IMR-90 (cell line): ENCODE measurements at regions not wholly inside any gene's neighbourhood (a gene's known extent, or its start where the extent isn't known, plus 50 kb on each side); places are given as distances from the start of the nearest gene placed in this dataset.

Experiments
- ATAC-seq: fragments of 200-7000 bp; cut with Tn5 transposase; 2 replicates; pipeline ENCODE4 v1.9.1; 2020; ENCODE audit warnings: low read depth, mild to moderate bottlenecking, moderate library complexity
- BruUV-seq: library from RNA; stranded (reverse); fragments of 400-500 nt; replicated peaks from 2 replicates; lab custom pipeline; 2021; lab: Mats Ljungman, UMichigan
- CTCF ChIA-PET: fragments of 300-600 bp; formaldehyde crosslinking; extraction: SDS; loops from one replicate; lab custom pipeline; 2021; ENCODE audit warnings: antibody characterized with exemption; lab: Yijun Ruan, JAX
- POLR2A ChIA-PET: fragments of 300-600 bp; sonication (Branson Sonifier 250); formaldehyde crosslinking; loops from one replicate; lab custom pipeline; 2022; ENCODE audit warnings: antibody characterized with exemption; ENCODE audit not compliant: unreplicated experiment; lab: Charles Lee
- DNase-seq: peaks from one replicate; pipeline ENCODE4 v3.0.0; 2013
- H2AFZ ChIP-seq: replicated peaks from 2 replicates; pipeline ENCODE3; 2013; ENCODE audit warnings: low read length, mild to moderate bottlenecking; ENCODE audit not compliant: poor library complexity
- H2AK5ac ChIP-seq: 2 replicates; pipeline ENCODE4 v1.6.1; 2013; ENCODE audit warnings: low read depth, low read length, inconsistent platforms
- H2AK9ac ChIP-seq: replicated peaks from 2 replicates; pipeline ENCODE3; 2013; ENCODE audit warnings: mild to moderate bottlenecking, low read depth, low read length, moderate library complexity; ENCODE audit not compliant: poor library complexity
- H2BK120ac ChIP-seq: 2 replicates; pipeline ENCODE4 v1.6.1; 2013; ENCODE audit warnings: low read depth, low read length, inconsistent platforms
- H2BK15ac ChIP-seq: 3 replicates; pipeline ENCODE4 v1.6.1; 2013; ENCODE audit warnings: low read depth, low read length, inconsistent platforms
- H2BK20ac ChIP-seq: 2 replicates; pipeline ENCODE4 v1.6.1; 2013; ENCODE audit warnings: low read depth, mild to moderate bottlenecking, inconsistent platforms, low read length, moderate library complexity
- H2BK5ac ChIP-seq: 2 replicates; pipeline ENCODE4 v1.6.1; 2013; ENCODE audit warnings: mild to moderate bottlenecking, low read depth, low read length, inconsistent platforms; ENCODE audit not compliant: poor library complexity, severe bottlenecking
- H3K14ac ChIP-seq: replicated peaks from 2 replicates; pipeline ENCODE4 v1.6.1; 2013; ENCODE audit warnings: low read depth, low read length, inconsistent platforms
- H3K18ac ChIP-seq: 2 replicates; pipeline ENCODE4 v1.6.1; 2013; ENCODE audit warnings: low read depth, low read length, control low read depth
- H3K23ac ChIP-seq: 2 replicates; pipeline ENCODE4 v1.6.1; 2013; ENCODE audit warnings: low read depth, low read length, inconsistent platforms
- H3K27ac ChIP-seq: 2 replicates; pipeline ENCODE4 v1.5.1; 2013; ENCODE audit warnings: mild to moderate bottlenecking, control low read depth, low read length; ENCODE audit not compliant: insufficient read depth
- H3K27me3 ChIP-seq: 2 replicates; pipeline ENCODE4 v1.6.1; 2013; ENCODE audit warnings: low read length; ENCODE audit not compliant: control insufficient read depth, insufficient read depth
- H3K36me3 ChIP-seq: 2 replicates; pipeline ENCODE4 v1.6.1; 2013; ENCODE audit warnings: low read length, mixed read lengths; ENCODE audit not compliant: control insufficient read depth, insufficient read depth
- H3K4ac ChIP-seq: 2 replicates; pipeline ENCODE4 v1.6.1; 2013; ENCODE audit warnings: low read depth, low read length, inconsistent platforms
- H3K4me1 ChIP-seq: 2 replicates; pipeline ENCODE4 v1.6.1; 2013; ENCODE audit warnings: low read length, mixed read lengths; ENCODE audit not compliant: control insufficient read depth, insufficient read depth
- H3K4me2 ChIP-seq: 2 replicates; pipeline ENCODE4 v1.6.1; 2013; ENCODE audit warnings: low read depth, mild to moderate bottlenecking, control low read depth, low read length, moderate library complexity
- H3K4me3 ChIP-seq: 2 replicates; pipeline ENCODE4 v1.5.1; 2013; ENCODE audit warnings: low read depth, mild to moderate bottlenecking, control low read depth, low read length, moderate library complexity; ENCODE audit not compliant: insufficient read depth
- H3K56ac ChIP-seq: 2 replicates; pipeline ENCODE4 v1.6.1; 2013; ENCODE audit warnings: low read length, inconsistent platforms; ENCODE audit not compliant: insufficient read depth; ENCODE audit errors: extremely low read depth
- H3K79me1 ChIP-seq, 2 experiments: 2 replicates each; pipeline ENCODE4 v1.6.1; 2013; ENCODE audit warnings: low read length in 2 of 2, inconsistent platforms in 1 of 2, low read depth in 1 of 2
- H3K9ac ChIP-seq: 2 replicates; pipeline ENCODE4 v1.6.1; 2013; ENCODE audit warnings: low read depth, low read length, control low read depth
- H3K9me1 ChIP-seq: 2 replicates; pipeline ENCODE4 v1.6.1; 2013; ENCODE audit warnings: low read length, inconsistent platforms; ENCODE audit not compliant: insufficient read depth
- H3K9me3 ChIP-seq: 2 replicates; pipeline ENCODE4 v1.6.1; 2013; ENCODE audit warnings: low read length; ENCODE audit not compliant: control insufficient read depth, insufficient read depth
- H4K20me1 ChIP-seq: 2 replicates; pipeline ENCODE4 v1.6.1; 2013; ENCODE audit warnings: low read length, inconsistent platforms; ENCODE audit not compliant: insufficient read depth
- H4K5ac ChIP-seq: 2 replicates; pipeline ENCODE4 v1.6.1; 2013; ENCODE audit warnings: mild to moderate bottlenecking, low read depth, low read length, control low read depth
- H4K8ac ChIP-seq, 2 experiments: 2 replicates each; pipeline ENCODE4 v1.6.1; 2013; ENCODE audit warnings: low read depth in 2 of 2, low read length in 2 of 2, control low read depth in 1 of 2, inconsistent platforms in 1 of 2
- H4K91ac ChIP-seq: 2 replicates; pipeline ENCODE4 v1.6.1; 2013; ENCODE audit warnings: low read depth, low read length, inconsistent platforms; ENCODE audit not compliant: insufficient read depth
- CEBPB ChIP-seq: IDR thresholded peaks from 2 replicates; pipeline ENCODE4 v1.6.1; 2012; ENCODE audit warnings: low read depth, low read length, improper control_type of control experiment
- MAZ ChIP-seq: IDR thresholded peaks from 2 replicates; pipeline ENCODE4 v1.6.1; 2012; ENCODE audit warnings: low read depth, mild to moderate bottlenecking, low read length, improper control_type of control experiment, moderate library complexity, borderline replicate concordance
- NFE2L2 ChIP-seq: fragments of 150-350 bp; IDR thresholded peaks from 2 replicates; pipeline ENCODE4 v1.6.1; 2016; ENCODE audit warnings: low read depth, mild to moderate bottlenecking, low read length
- dilution Hi-C: fragments of 300-500 bp; cut with HindIII; formaldehyde crosslinking; loops from one replicate; pipeline ENCODE4 v1.14.3; 2018; ENCODE audit warnings: low sequenced_read_pairs; ENCODE audit not compliant: unreplicated experiment
- in situ Hi-C: fragments of 300-500 bp; cut with MboI; formaldehyde crosslinking; loops from 3 replicates; pipeline ENCODE4 v1.14.3; 2019; ENCODE audit warnings: low sequenced_read_pairs, inconsistent platforms, mixed read lengths
- intact Hi-C: fragments of 100-400 bp; cut with micrococcal nuclease; formaldehyde crosslinking; loops from 2 replicates; pipeline ENCODE4 v1.10.0; 2022

DNA sequence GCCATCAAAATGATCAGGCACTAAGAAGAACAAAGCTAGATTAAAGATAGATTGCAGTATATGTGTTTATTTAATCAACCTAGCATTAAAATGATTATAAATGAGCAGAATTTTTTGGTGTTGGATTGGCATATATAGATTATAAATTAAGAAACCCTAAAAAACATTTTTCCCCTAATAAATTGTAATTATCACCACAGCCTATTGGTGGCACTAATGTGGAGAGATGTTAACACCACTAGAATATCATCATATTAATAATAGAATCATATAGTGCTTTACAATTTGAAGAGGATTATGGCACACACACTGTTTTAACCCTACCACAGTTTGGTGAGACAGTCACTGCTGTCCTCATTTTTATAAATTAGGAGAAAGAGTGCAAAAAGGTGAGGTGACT, 112.4 kb upstream of the RND3 start:
- Histone ChIP-seq H3K18ac (peak overlapping the region; percentile 92), H3K79me1 (peaks cover 11 to 14% of the 10 kb centered on the region in 2 experiments; a peak in 3 of 4 replicates), H3K9me1 (peaks cover 3% of the 10 kb centered on the region; the same call in 1 of the 2 replicates), H3K4ac (peak overlapping the region; percentile 74; the same call in 1 of the 2 replicates), H3K36me3 (no peaks in the 10 kb centered on the region), H2BK15ac (peak overlapping the region; percentile 98; the same call in 2 of the 3 replicates), H4K5ac (peak overlapping the region; percentile 81), H2AK9ac (no peak overlapping the region), H3K56ac (no peak overlapping the region), H3K4me1 (peaks cover 14% of the 10 kb centered on the region), H3K9ac (no peak overlapping the region), H3K4me2 (no peak overlapping the region), H2BK120ac (peak overlapping the region; percentile 86), H4K91ac (peak overlapping the region; percentile 78), H2BK20ac (peak overlapping the region; percentile 91), H4K20me1 (no peaks in the 10 kb centered on the region), H2AFZ (no peak overlapping the region), H2AK5ac (peak overlapping the region; percentile 61), H3K27me3 (no peaks in the 10 kb centered on the region), H3K4me3 (no peak overlapping the region), H3K27ac (peak overlapping the region; percentile 41; the same call in 1 of the 2 replicates), H3K23ac (0 out of 2 replicates have a peak overlapping the region, but pooled peaks have one; percentile 57), H2BK5ac (peak overlapping the region; percentile 93), H4K8ac (peak overlapping the region; percentile 30 to 78; a peak in 2 of 4 replicates), H3K14ac (peak overlapping the region; percentile 83; the same call in 1 of the 2 replicates), H3K9me3 (no peaks in the 10 kb centered on the region)
- intact Hi-C loops (no loop called here), in situ Hi-C loops (loop anchor here (10.0 to 25.0 kb wide), 2 partner anchors 637 to 1005 kb away; no protein-coding TSS in a partner anchor), dilution Hi-C loops (no loop called here)
- DNase-seq (no peak), ATAC-seq (no peak)
- CTCF ChIA-PET, result interaction anchor here (2.1 kb wide), 2 partner anchors 8 to 31 kb away, joined by 7 to 11 read pairs; no protein-coding TSS in a partner anchor
- POLR2A ChIA-PET, result interaction anchor here (2.4 kb wide), 1 partner anchor 13 kb away, joined by 9 read pairs; no protein-coding TSS in a partner anchor
- TF ChIP-seq NFE2L2, result no peak
- no peak for TF ChIP-seq CEBPB
- no peak for TF ChIP-seq MAZ
- no TSS peak for BruUV-seq
